IMR-90 (cell line): ENCODE measurements at regions not wholly inside any gene's neighbourhood (a gene's known extent, or its start where the extent isn't known, plus 50 kb on each side); places are given as distances from the start of the nearest gene placed in this dataset.

Experiments
- ATAC-seq: fragments of 200-7000 bp; cut with Tn5 transposase; 2 replicates; pipeline ENCODE4 v1.9.1; 2020; ENCODE audit warnings: low read depth, mild to moderate bottlenecking, moderate library complexity
- BruUV-seq: library from RNA; stranded (reverse); fragments of 400-500 nt; replicated peaks from 2 replicates; lab custom pipeline; 2021; lab: Mats Ljungman, UMichigan
- CTCF ChIA-PET: fragments of 300-600 bp; formaldehyde crosslinking; extraction: SDS; loops from one replicate; lab custom pipeline; 2021; ENCODE audit warnings: antibody characterized with exemption; lab: Yijun Ruan, JAX
- POLR2A ChIA-PET: fragments of 300-600 bp; sonication (Branson Sonifier 250); formaldehyde crosslinking; loops from one replicate; lab custom pipeline; 2022; ENCODE audit warnings: antibody characterized with exemption; ENCODE audit not compliant: unreplicated experiment; lab: Charles Lee
- DNase-seq: peaks from one replicate; pipeline ENCODE4 v3.0.0; 2013
- H2AFZ ChIP-seq: replicated peaks from 2 replicates; pipeline ENCODE3; 2013; ENCODE audit warnings: low read length, mild to moderate bottlenecking; ENCODE audit not compliant: poor library complexity
- H2AK5ac ChIP-seq: 2 replicates; pipeline ENCODE4 v1.6.1; 2013; ENCODE audit warnings: low read depth, low read length, inconsistent platforms
- H2AK9ac ChIP-seq: replicated peaks from 2 replicates; pipeline ENCODE3; 2013; ENCODE audit warnings: mild to moderate bottlenecking, low read depth, low read length, moderate library complexity; ENCODE audit not compliant: poor library complexity
- H2BK120ac ChIP-seq: 2 replicates; pipeline ENCODE4 v1.6.1; 2013; ENCODE audit warnings: low read depth, low read length, inconsistent platforms
- H2BK15ac ChIP-seq: 3 replicates; pipeline ENCODE4 v1.6.1; 2013; ENCODE audit warnings: low read depth, low read length, inconsistent platforms
- H2BK20ac ChIP-seq: 2 replicates; pipeline ENCODE4 v1.6.1; 2013; ENCODE audit warnings: low read depth, mild to moderate bottlenecking, inconsistent platforms, low read length, moderate library complexity
- H2BK5ac ChIP-seq: 2 replicates; pipeline ENCODE4 v1.6.1; 2013; ENCODE audit warnings: mild to moderate bottlenecking, low read depth, low read length, inconsistent platforms; ENCODE audit not compliant: poor library complexity, severe bottlenecking
- H3K14ac ChIP-seq: replicated peaks from 2 replicates; pipeline ENCODE4 v1.6.1; 2013; ENCODE audit warnings: low read depth, low read length, inconsistent platforms
- H3K18ac ChIP-seq: 2 replicates; pipeline ENCODE4 v1.6.1; 2013; ENCODE audit warnings: low read depth, low read length, control low read depth
- H3K23ac ChIP-seq: 2 replicates; pipeline ENCODE4 v1.6.1; 2013; ENCODE audit warnings: low read depth, low read length, inconsistent platforms
- H3K27ac ChIP-seq: 2 replicates; pipeline ENCODE4 v1.5.1; 2013; ENCODE audit warnings: mild to moderate bottlenecking, control low read depth, low read length; ENCODE audit not compliant: insufficient read depth
- H3K27me3 ChIP-seq: 2 replicates; pipeline ENCODE4 v1.6.1; 2013; ENCODE audit warnings: low read length; ENCODE audit not compliant: control insufficient read depth, insufficient read depth
- H3K36me3 ChIP-seq: 2 replicates; pipeline ENCODE4 v1.6.1; 2013; ENCODE audit warnings: low read length, mixed read lengths; ENCODE audit not compliant: control insufficient read depth, insufficient read depth
- H3K4ac ChIP-seq: 2 replicates; pipeline ENCODE4 v1.6.1; 2013; ENCODE audit warnings: low read depth, low read length, inconsistent platforms
- H3K4me1 ChIP-seq: 2 replicates; pipeline ENCODE4 v1.6.1; 2013; ENCODE audit warnings: low read length, mixed read lengths; ENCODE audit not compliant: control insufficient read depth, insufficient read depth
- H3K4me2 ChIP-seq: 2 replicates; pipeline ENCODE4 v1.6.1; 2013; ENCODE audit warnings: low read depth, mild to moderate bottlenecking, control low read depth, low read length, moderate library complexity
- H3K4me3 ChIP-seq: 2 replicates; pipeline ENCODE4 v1.5.1; 2013; ENCODE audit warnings: low read depth, mild to moderate bottlenecking, control low read depth, low read length, moderate library complexity; ENCODE audit not compliant: insufficient read depth
- H3K56ac ChIP-seq: 2 replicates; pipeline ENCODE4 v1.6.1; 2013; ENCODE audit warnings: low read length, inconsistent platforms; ENCODE audit not compliant: insufficient read depth; ENCODE audit errors: extremely low read depth
- H3K79me1 ChIP-seq, 2 experiments: 2 replicates each; pipeline ENCODE4 v1.6.1; 2013; ENCODE audit warnings: low read length in 2 of 2, inconsistent platforms in 1 of 2, low read depth in 1 of 2
- H3K9ac ChIP-seq: 2 replicates; pipeline ENCODE4 v1.6.1; 2013; ENCODE audit warnings: low read depth, low read length, control low read depth
- H3K9me1 ChIP-seq: 2 replicates; pipeline ENCODE4 v1.6.1; 2013; ENCODE audit warnings: low read length, inconsistent platforms; ENCODE audit not compliant: insufficient read depth
- H3K9me3 ChIP-seq: 2 replicates; pipeline ENCODE4 v1.6.1; 2013; ENCODE audit warnings: low read length; ENCODE audit not compliant: control insufficient read depth, insufficient read depth
- H4K20me1 ChIP-seq: 2 replicates; pipeline ENCODE4 v1.6.1; 2013; ENCODE audit warnings: low read length, inconsistent platforms; ENCODE audit not compliant: insufficient read depth
- H4K5ac ChIP-seq: 2 replicates; pipeline ENCODE4 v1.6.1; 2013; ENCODE audit warnings: mild to moderate bottlenecking, low read depth, low read length, control low read depth
- H4K8ac ChIP-seq, 2 experiments: 2 replicates each; pipeline ENCODE4 v1.6.1; 2013; ENCODE audit warnings: low read depth in 2 of 2, low read length in 2 of 2, control low read depth in 1 of 2, inconsistent platforms in 1 of 2
- H4K91ac ChIP-seq: 2 replicates; pipeline ENCODE4 v1.6.1; 2013; ENCODE audit warnings: low read depth, low read length, inconsistent platforms; ENCODE audit not compliant: insufficient read depth
- CTCF ChIP-seq: conservative IDR thresholded peaks from 2 replicates; pipeline ENCODE4 v1.5.1; 2012; ENCODE audit warnings: mild to moderate bottlenecking, low read depth, low read length, improper control_type of control experiment
- USF2 ChIP-seq: fragments of 150-350 bp; IDR thresholded peaks from 2 replicates; pipeline ENCODE4 v1.6.1; 2017; ENCODE audit warnings: mild to moderate bottlenecking, antibody characterized with exemption, low read length, low read depth
- WGBS, 2 experiments: methylation state at CpG; one replicate each; pipeline versions ENCODE4 v1.1.5 to v1.1.7; 2013; ENCODE audit warnings: missing lambda C conversion rate in 2 of 2; ENCODE audit not compliant: insufficient read length in 1 of 2; ENCODE audit errors: extremely low coverage in 2 of 2; 5-methylcytosine and 5-hydroxymethylcytosine counted together
- dilution Hi-C: fragments of 300-500 bp; cut with HindIII; formaldehyde crosslinking; loops from one replicate; pipeline ENCODE4 v1.14.3; 2018; ENCODE audit warnings: low sequenced_read_pairs; ENCODE audit not compliant: unreplicated experiment
- in situ Hi-C: fragments of 300-500 bp; cut with MboI; formaldehyde crosslinking; loops from 3 replicates; pipeline ENCODE4 v1.14.3; 2019; ENCODE audit warnings: low sequenced_read_pairs, inconsistent platforms, mixed read lengths
- intact Hi-C: fragments of 100-400 bp; cut with micrococcal nuclease; formaldehyde crosslinking; loops from 2 replicates; pipeline ENCODE4 v1.10.0; 2022

GRCh38 chr10:55641601-55642000 is 719.5 kb downstream of the ZWINT start:
- no peaks in the 10 kb centered on the region for H3K27me3 ChIP-seq
- no peak overlapping the region for H3K4me3 ChIP-seq
- H3K56ac ChIP-seq = no peak overlapping the region
- H3K27ac ChIP-seq = no peak overlapping the region
- no peak overlapping the region for H2BK5ac ChIP-seq
- no peak for ATAC-seq
- H3K79me1 ChIP-seq = no peaks in the 10 kb centered on the region
- H4K5ac ChIP-seq = no peak overlapping the region
- H4K91ac ChIP-seq = no peak overlapping the region
- H3K36me3 ChIP-seq = no peaks in the 10 kb centered on the region
- BruUV-seq = no TSS peak
- no peak overlapping the region for H2BK120ac ChIP-seq
- no peaks in the 10 kb centered on the region for H3K9me1 ChIP-seq
- H4K8ac ChIP-seq = no peak overlapping the region
- no peak overlapping the region for H2AK9ac ChIP-seq
- DNase-seq = no peak
- no peak overlapping the region for H3K18ac ChIP-seq
- no peak overlapping the region for H3K14ac ChIP-seq
- no CpG with 5 or more reads among the region's 1 CpG for WGBS, 2 experiments
- in situ Hi-C loops (no loop called here), dilution Hi-C loops (no loop called here), intact Hi-C loops (no loop called here)
- no peak overlapping the region for H2BK20ac ChIP-seq
- no peak overlapping the region for H2AFZ ChIP-seq
- POLR2A ChIA-PET = no interaction called here
- CTCF ChIA-PET = no interaction called here
- TF ChIP-seq CTCF = no peak
- no peak for TF ChIP-seq USF2
- H3K4me2 ChIP-seq = no peak overlapping the region
- H3K23ac ChIP-seq = no peak overlapping the region
- H4K20me1 ChIP-seq = no peaks in the 10 kb centered on the region
- no peak overlapping the region for H2BK15ac ChIP-seq
- H3K9ac ChIP-seq = no peak overlapping the region
- H3K4me1 ChIP-seq = no peaks in the 10 kb centered on the region
- no peaks in the 10 kb centered on the region for H3K9me3 ChIP-seq
- no peak overlapping the region for H2AK5ac ChIP-seq
- H3K4ac ChIP-seq = no peak overlapping the region
